ENCODE measurements at regions not wholly inside any gene's neighbourhood (a gene's known extent, or its start where the extent isn't known, plus 50 kb on each side); places are given as distances from the start of the nearest gene placed in this dataset.
"Not testable (repeated sequence)": the region's sequence is repeated elsewhere in the genome, so short reads cannot be mapped to it uniquely, and the experiment has no call there.

DNA sequence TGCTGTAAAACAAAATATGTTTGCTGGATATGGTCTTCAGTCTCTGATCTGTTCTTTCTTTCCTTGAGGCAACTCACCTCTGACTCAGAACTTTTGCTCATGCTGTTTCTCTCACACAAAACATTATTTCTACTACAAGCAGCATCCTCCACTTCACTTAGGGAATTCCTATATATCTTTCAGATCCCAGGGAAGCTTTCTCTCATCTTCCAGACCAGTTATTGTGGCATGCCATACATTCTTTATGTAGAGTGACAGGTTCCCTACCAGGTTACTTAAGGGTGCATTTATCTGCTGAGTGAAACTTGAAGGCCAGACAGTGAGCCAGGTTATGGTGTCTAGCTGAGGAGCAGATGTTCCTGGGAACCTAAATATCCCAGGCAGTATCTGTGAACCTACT, 1226.0 kb downstream of the CDH8 start:
- DNase-seq (ENCODE audit: low spot score), result no peak

DNA sequence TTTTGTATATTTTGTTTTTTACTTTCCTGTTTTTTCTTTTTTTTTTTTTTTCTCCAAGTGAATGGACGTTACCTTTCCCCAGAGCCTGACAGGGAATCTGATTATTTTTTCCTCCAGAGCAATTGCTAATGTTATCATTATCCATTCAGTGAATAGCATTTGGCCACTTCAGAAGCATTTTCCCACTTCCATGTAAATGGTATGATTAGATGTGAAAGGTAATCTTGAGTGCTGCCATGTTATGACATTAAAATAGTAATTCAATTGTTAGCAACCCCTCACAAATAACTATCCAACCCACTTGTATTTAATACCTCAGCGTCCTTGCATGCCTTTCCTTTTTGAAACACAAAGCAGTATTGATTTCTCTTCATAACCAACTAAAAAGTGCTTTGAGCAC, 1243.8 kb downstream of the CDH8 start:
- no peak for DNase-seq (ENCODE audit: low spot score)

DNA sequence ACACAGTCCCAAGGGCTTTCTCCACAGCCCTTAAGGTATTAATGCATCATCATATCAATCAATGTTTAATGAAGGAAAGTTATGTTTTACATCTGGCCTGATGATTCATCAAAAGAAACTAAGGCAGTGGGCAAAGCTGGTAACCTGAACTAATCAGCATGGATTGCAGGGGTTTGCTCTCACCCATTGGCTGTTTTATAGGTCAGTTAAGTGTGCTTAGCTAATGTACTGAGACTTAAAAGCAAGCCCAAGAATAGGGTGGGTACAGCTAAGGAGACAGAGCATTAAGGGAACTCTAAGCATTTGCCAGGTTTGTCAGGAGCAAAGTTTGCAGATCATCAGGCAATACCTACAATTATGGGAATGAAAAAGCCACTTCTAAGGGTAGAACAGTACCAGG, 1247.6 kb downstream of the CDH8 start:
- DNase-seq (ENCODE audit: low spot score), result no peak

GRCh38 chr16:60776281-60776680, 1260.0 kb downstream of the CDH8 start:
- no peak for DNase-seq (ENCODE audit: low spot score)

- no peak for DNase-seq (ENCODE audit: low spot score)
Measured at GRCh38 chr16:60771138-60771537, 1265.1 kb downstream of the CDH8 start.

- not testable (repeated sequence) for DNase-seq (ENCODE audit: low spot score)
Measured at GRCh38 chr16:60770384-60770783, 1265.9 kb downstream of the CDH8 start.

GRCh38 chr16:60763869-60764268, 1272.4 kb downstream of the CDH8 start:
- no peak for DNase-seq (ENCODE audit: low spot score)

DNA sequence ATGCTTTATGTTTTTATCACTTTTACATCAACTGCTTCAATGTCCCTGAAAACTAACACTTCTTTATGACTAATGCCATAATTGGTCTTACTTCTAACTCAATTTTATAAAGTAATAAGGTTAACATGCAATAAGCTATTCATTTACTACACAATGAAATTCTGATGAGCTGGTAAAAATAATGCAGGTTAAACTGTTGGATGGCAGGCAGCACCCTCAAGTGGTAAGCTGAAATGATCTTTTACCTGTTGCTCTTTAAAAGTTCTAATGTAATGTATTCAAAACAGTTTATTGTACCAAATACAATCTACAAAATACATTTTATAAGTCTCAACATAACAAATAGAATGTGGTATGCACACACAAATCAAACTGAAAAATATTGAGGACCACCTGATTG, 1280.3 kb downstream of the CDH8 start:
- no peak for DNase-seq (ENCODE audit: low spot score)

DNA sequence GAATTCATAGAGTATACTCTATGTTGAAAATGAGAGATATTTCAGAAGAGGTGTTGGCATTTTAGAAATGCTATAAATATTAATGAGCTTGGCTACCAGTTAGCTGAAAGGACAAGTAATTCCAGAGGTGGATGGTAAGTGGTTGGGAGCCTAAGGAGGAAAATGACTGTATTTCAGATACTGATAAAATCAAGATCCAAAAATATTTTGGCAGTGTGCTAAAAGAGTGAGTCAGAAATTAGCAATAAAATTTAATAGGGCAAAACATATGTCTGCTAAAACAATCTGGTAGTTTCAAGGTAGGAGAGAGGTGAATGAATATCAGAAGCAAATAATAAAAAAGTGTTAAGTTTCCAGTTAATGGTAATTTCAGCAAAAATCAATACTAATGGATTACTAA, 1287.9 kb downstream of the CDH8 start:
- no peak for DNase-seq (ENCODE audit: low spot score)

- no peak for DNase-seq (ENCODE audit: low spot score)
Measured at GRCh38 chr16:60744198-60744597, 1292.0 kb downstream of the CDH8 start.

DNA sequence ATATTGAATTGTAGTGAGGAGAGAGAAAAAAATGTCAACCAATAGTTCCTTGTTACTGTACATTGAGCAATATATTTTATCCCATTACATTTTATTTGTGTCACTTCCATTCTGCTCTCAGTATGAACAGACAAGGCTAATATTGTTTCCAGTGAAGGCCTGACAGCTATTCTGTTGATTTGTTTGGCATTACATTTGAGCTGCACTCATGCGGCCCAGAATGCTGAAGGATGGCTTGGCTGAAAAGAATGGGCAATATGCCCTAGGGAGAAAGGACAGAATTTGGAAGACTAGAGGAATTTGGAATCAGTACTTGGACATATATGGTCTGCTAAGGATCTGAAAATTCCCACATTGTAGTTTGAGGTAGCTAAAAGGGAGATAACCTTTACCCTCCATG, 1294.4 kb downstream of the CDH8 start:
- no peak for DNase-seq (ENCODE audit: low spot score)

DNA sequence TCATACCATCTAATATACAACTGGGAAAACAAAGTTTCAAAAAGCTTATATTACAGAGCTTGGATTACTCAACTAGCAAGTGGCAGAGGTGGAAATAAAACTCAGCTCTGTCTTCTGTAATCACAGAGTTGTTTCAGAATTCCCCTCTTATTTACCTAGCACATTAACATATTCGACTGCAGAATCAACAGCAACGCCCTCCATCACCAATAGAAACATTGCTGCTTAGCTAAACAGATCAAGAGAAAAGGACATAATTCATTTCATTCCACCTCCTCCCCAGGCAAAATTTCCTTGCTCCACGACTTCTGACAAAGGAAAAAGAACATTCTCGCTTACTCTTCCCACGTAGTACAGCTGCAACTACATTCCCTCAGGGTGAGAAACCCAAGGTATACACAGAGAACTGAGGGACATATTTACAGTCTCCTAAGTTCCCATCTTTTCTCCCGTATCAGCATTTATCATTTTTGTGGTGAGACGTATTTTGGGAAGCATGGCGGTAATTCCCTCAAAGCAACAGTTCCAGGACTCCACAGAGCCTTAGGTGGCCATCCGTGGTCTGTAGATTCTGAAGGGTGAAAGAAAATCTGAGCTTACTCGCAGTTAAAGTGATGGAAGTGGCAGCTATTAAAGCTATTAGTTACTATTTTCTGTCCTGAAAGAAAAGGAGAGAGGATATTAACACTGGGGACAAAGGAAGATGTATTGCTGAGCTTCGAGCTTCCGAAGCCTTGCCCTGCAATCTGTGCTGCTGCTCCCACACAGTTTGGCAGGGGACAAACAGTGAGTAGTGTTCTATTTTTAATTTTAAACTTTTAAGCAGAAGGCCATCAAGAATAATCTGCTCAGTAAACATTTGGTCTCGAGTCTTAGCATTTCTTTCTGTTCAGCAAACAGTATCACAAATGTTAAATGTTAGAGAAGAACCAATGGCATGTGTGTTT, 1296.2 kb downstream of the CDH8 start:
- DNase-seq (ENCODE audit: low spot score), result no peak

DNA sequence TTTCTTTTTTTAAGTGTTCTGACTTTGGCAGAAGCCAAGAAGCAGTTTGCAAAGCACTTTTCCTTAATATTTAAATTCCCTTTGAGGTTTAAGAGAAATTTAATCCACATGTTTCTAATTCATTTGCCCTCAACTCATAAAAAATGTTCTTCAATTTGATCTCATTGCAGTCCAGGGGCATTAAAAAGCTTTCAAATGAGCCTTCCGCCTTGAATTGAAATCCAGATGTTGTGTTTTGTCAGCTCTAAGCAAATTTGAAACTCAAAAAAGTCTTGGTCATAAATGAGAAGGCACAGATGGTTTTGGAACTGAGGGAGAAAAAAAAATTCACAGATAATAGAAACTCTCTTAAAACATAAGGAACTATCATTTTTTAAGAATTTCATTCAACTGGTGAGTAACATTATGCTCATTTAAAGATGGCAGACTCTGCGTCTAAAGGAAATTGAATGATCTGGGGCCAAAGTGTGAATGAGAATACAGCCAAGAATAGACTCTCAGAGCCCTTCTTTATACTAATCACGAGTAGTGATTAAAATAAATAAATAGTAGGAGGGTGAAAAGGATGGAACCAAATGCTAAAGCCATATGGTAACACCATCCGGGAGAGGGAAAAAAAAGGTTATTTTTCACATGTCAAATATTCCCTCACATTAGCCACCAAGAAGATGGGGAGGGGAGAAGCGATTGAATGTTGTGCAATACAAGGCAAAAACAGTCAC, 1304.7 kb downstream of the CDH8 start:
- no peak for DNase-seq (ENCODE audit: low spot score)

GRCh38 chr16:60729051-60729450, 1307.2 kb downstream of the CDH8 start:
- no peak for DNase-seq (ENCODE audit: low spot score)

- DNase-seq (ENCODE audit: low spot score), result no peak
Measured at GRCh38 chr16:60727851-60728250, 1308.4 kb downstream of the CDH8 start.

GRCh38 chr16:60720060-60720459, 1316.2 kb downstream of the CDH8 start:
- no peak for DNase-seq (ENCODE audit: low spot score)

DNA sequence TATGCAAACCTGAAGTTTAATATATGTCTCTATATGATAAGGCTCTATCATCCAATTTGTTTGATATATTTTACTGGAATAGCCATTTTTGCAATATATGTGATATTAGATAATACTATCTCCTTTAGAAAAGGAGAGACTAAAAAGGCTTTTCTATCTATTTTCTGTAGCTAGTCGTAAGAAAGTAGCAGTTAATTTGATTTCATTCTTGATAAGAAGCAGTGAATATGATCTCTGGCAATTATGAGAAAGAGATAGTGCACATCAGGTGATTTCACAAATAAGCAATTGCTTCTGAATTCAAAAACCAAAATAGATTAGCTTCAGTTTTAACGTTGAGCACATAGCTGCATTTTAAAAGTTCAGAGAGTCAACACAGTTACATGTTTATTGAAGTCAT, 1318.4 kb downstream of the CDH8 start:
- no peak for DNase-seq (ENCODE audit: low spot score)

- no peak for DNase-seq (ENCODE audit: low spot score)
Measured at GRCh38 chr16:60712144-60712543, 1324.1 kb downstream of the CDH8 start.

DNA sequence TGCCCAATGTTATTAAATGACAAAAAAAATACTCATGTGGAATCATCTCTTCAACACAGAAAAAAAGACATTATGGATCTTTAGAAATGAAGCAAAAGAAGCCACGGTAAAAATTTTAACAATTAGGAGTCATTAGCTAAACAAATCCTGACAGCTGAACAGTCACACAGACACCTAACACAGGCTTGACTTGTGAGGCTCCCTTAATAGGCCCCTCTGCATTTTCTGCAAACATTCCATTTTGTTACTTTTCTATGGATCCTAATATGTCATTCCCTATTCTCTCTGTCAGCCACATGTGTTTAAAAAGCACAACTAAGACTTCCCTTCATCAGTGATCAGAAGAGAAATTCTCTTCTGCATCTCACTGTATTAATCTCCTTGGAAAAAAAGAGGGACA, 1331.5 kb downstream of the CDH8 start:
- no peak for DNase-seq (ENCODE audit: low spot score)

- DNase-seq (ENCODE audit: low spot score), result no peak
Measured at GRCh38 chr16:60703096-60703495, 1333.1 kb downstream of the CDH8 start.

- no peak for DNase-seq (ENCODE audit: low spot score)
Measured at GRCh38 chr16:60686824-60687223, 1349.4 kb downstream of the CDH8 start.

- no peak for DNase-seq (ENCODE audit: low spot score)
Measured at GRCh38 chr16:60684002-60684401, 1352.2 kb downstream of the CDH8 start.

DNA sequence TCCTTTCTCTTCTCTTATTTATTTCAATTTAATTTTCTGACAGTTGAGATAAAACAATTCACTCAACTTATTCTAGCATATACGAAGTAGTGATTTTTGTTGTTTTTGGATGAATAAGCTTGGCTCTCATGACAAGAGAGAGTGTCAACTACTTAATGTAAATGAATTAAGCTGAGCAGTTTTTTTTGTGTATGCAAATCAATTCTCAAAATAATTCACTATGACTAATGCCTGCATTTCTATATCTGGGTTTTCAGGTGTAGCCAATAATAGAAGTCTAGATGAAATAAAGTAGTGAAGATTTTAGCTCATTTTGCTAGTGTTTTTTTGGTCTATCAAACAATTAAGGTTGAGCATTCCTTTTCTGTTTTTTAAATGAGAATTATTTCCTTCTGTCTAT, 1354.0 kb downstream of the CDH8 start:
- no peak for DNase-seq (ENCODE audit: low spot score)

Data from AG08396 (cell line).